ENCODE measurements at regions not wholly inside any gene's neighbourhood (a gene's known extent, or its start where the extent isn't known, plus 50 kb on each side); places are given as distances from the start of the nearest gene placed in this dataset.

DNA sequence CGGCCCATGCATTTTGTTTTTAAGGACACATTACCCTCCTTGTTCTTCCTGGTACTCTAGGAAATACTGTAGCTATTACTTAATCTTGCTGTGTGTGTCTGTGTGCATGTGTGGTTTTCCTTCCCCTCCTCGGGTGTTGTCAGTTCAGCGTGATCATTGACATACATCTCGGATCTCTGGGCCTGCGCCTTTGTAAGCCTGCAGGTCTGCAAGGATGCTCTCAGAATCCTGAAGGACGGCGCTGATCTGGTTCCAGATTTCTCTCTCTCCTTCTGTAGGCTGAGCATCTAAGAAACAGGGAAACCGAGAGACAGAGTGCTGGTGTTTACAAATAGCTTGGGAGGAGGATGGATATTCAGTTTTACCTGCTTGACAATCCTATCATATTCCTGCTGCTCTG is 100.2 kb downstream of the CYRIA start:
- DNase-seq (ENCODE audit: low read depth, low spot score), result no peak

DNA sequence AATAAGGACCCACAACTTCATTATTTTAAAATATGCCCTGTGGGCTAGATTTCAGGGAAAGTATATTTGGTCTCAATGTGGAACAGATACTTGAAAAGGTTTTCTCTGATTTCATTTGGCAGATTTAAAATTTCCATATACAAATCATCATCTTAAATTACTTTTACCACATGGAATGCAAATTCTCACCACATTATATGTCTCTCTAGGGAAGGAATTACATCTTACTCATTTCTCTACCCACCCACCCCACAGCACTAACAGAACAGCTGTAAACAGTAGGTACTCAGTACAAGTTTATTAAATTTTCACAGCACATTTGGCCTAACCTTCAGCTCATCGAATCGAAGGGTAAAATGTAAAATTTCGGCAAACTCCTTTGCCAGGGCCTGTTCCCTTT is 104.0 kb downstream of the CYRIA start:
- no peak for DNase-seq (ENCODE audit: low read depth, low spot score)

DNA sequence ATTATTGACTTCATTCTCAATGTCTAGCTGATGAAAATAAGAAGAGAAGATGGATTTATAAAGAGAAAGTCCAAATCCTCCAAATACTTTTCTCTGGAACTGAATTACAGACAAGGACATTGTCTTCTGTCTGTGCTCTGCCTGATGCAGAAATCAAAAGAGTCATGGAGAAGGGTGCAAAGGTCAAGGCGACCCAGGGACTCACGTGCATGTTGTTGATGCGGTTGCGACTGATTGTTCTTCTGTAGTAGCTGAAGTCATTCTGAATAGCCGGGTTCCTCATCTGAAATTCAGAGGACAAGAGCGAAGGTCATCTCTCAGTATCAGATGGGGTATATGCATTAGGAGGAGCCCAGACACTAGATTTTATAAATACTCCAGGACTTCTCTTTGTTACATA is 104.4 kb downstream of the CYRIA start:
- DNase-seq (ENCODE audit: low read depth, low spot score), result no peak

DNA sequence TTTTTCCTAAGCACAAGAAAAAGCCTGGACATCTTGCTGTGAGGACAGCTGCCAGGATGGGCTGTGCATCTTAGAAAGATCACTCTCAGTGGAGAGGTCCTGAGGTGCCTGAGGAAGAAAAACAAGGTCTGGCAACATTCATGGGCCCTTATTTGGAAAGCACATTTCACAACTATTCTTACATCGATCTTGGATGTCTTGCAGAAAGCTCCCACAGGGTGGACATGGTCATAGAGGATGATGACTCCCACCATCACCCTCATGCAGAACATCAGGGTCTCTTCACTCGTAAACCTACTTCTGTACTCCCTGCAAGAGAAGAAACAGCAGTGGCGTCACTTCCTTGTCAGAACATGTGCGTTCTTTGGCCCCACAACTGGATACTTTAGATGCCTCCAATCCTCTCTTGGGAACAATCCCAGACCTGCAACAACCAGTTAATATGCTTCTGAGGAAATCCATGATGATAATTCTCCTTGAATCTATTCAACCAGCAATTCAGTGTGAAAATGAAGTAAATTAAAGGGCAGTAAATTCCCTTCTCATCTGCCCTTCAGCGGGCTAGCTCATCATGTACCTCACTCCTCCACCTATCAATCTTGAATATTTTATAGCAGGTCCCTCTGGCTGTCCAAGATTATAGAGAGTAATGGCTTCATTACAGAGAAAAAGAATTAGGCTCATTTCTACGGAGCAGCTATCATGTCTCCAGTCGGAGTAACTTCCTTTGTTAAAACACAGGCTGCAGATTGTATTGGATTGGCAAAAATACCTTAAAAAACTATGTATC is 106.2 kb downstream of the CYRIA start:
- DNase-seq (ENCODE audit: low read depth, low spot score), result no peak

DNA sequence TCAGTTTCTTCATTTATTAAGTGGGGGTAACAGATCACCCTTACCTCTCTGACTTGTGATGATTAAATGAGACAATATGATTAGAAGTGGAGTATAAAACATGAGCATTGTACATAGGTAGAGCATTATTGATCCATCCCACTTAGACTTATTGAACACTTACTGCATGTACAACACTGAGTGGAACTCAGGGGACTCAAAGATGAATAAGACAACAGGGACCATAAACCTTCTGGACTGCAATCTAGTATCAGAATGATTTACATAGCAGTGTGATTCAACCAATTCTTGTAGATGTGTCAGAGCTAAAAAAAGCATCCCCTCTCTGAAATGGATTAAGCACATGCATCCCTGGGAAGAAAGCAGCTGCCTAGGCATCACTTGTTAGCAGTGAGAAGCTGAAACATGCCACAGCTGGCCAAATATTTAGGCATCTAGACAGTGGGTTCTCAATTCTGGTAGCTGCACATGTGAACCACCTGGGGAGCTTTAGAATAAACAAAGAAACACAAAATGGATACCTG is 111.5 kb downstream of the CYRIA start:
- DNase-seq (ENCODE audit: low read depth, low spot score), result no peak

DNA sequence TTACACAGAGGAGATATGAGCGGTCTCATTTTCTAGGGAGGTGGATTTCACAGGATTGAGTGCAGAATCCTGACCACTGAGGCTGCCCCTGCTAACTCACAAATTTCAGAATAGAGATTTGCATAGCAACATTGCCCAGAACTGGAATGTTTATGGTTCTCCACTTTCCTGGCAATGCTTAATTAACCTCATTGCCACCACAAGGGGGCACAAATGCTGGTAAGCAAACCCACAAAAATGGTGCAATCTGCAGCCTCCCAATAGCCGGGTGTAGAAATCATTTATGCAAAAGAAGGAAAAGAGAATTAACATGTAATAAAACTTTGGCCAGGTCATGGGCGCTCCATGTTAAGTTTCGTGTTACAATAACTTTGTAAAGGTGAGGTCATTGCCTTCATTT is 112.4 kb downstream of the CYRIA start:
- DNase-seq (ENCODE audit: low read depth, low spot score), result peak; percentile 14

DNA sequence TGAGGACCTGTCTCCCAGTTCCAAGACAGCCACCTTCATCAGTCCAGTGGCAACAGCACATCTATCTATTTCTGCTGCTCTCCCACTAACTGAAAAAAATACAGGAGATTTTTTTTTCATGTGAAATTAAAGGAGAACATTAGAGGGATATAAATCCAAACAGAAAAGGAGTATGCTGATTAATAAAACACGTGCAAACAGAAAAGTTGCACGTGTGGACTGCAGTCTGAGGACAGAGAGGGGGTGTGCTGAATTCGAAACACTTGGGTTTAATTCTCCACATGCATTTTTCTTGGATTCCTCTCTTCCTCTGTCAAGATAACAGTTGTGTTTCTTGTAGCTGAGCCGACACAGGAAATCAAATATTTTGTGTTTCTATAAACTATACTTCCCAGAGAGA is 113.4 kb downstream of the CYRIA start:
- DNase-seq (ENCODE audit: low read depth, low spot score), result no peak

DNA sequence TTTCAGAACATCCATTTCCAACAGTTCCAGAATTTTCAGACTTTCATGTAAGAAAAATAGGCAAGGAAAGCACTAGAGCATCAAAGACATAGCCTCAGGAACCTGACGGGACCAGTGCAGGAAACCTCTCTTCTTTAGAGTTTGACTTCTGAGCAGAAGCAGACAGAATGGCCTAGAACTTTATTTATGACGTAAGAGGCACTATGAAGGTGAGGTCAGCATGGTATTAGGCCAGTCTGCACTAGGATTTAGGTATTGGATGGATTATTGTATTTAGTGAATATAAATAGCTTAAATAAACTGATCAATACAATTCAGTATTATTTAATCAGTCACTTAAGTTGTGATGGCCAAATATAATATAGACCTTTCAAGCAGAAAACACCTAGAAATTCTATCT is 117.6 kb downstream of the CYRIA start:
- no peak for DNase-seq (ENCODE audit: low read depth, low spot score)

DNA sequence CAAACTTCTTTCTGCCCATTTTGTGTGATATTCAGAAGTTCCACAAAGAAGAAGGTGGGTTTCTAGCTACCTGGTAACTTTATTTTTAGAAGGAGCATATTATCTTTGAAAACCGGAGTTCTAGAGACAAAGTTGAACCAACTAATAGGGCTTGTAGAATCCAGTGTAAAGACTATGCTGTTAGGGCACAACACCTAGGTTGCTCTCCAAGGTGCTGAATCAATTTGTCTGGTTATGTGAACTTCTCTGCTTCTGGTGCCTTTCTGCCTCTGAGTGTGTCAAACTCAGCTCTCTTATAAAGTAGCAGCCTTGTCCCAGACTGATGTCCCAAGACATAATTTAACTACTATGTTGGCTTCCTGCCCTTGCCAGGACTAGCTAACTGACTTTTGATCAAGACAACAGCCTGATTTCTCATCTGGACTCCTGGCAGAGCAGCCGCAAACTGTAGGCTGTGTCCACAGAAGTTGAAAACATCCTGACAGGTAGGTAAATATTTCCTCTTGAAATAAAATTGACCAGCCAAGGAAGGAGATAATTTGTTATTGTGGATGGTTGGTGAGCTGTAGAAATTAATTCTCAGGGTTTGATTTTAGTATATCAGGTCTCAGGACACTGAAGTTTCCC is 119.4 kb downstream of the CYRIA start:
- peak; percentile 47 for DNase-seq (ENCODE audit: low read depth, low spot score)

DNA sequence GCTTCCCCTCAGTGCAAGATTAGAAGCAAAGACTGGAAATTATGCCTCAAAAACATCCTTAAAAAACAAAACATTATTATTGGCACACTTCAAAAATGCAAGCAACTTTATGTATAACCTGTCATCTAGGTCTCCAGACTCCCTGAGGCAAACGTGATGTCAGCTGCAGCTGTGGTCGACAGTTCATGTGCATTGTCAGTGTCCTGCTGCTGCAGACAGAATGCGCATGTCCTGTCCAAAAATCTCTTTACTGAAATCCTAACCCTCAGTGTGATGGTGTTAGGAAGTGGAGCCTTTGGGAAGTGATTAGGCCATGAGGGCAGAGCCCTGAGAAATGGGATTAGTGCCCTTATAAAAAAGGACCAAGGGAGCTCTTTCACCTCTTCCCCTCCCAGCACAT is 126.9 kb downstream of the CYRIA start:
- DNase-seq (ENCODE audit: low read depth, low spot score), result no peak

DNA sequence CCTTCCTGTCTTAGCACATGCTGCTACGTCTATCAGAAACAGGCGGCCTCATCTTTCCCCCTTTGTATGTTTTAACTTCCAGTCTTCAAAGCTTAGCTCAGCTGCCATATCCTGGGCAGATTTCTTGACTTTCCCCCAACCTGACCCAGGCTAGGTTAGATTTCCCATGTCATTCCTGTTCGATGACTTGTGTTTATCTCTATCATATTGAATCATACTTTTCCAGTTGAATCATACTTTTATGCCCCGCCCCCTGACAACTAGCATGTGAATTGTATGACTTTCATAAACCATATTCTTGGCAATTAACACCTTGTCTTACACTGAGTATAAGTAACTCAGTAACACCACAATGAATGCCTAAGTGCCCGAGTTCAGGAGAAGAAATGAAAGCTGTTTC is 128.3 kb downstream of the CYRIA start:
- no peak for DNase-seq (ENCODE audit: low read depth, low spot score)

DNA sequence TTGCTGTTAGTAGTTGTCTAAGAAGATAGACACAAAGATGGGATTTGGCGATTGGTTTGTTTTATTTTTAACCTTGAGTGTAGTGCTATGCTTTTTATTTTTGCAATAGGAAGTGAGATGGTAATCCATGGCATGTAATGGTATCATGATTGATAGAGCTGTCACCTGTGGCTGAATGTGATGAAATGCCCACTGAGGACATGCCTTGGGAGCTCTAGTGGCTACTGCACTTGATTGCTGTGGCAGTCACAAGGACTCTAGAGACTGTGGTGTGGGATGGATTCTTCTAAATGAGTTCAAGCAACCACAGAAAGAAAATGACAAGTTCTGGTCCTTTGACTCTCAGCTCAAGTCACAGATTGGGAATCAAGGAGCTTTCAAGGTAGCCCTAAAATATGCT is 139.4 kb downstream of the CYRIA start:
- DNase-seq (ENCODE audit: low read depth, low spot score), result no peak

DNA sequence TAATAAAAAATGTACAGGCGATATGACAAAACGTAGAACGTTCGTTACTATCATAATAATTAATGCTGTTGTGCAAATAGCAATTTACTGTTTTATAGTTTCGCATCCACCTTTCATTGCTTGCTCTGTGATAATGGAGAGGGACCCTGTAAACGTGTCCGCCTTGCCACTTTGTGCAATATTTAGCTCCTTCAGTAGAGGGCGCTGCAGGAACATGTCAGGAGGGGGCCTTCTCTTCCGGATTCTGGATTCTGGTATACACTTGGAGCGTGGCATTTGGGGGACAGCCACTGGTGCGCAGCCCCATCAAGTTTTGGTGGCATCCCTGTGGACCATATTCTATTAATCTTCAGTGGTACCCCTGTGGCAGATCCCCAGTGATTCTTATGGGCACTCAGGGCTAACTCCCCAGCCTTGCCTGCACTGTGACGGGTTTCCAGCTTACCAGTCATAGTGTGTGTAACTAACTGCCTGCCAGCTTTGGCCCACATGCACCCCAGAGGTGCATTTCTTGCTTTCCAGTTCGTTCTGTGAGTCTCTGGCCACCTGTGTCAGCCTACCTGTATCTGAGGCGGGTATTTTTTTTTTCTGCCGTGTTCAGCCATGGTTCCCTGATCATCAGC is 140.3 kb downstream of the CYRIA start:
- DNase-seq (ENCODE audit: low read depth, low spot score), result peak; percentile 65

DNA sequence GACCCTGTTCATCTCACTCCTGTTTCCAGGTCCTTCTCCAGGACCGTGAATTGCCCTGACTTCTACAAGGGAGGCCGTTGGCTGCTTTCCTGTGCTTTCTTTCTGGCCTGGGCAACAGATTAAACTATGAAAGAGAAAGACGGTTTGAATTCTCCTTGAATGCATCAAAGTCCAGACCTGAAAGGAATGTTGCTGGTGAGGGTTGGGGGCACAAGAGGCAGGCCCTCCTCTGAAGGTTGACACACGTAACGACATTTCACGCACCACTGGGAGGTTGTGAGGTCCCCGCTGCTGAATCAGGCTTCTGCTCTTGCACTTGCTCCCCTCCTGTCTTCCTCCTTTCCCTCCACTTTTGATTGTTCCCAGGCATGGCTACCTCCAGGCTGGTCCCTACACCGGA is 141.9 kb downstream of the CYRIA start:
- DNase-seq (ENCODE audit: low read depth, low spot score), result peak; percentile 14

DNA sequence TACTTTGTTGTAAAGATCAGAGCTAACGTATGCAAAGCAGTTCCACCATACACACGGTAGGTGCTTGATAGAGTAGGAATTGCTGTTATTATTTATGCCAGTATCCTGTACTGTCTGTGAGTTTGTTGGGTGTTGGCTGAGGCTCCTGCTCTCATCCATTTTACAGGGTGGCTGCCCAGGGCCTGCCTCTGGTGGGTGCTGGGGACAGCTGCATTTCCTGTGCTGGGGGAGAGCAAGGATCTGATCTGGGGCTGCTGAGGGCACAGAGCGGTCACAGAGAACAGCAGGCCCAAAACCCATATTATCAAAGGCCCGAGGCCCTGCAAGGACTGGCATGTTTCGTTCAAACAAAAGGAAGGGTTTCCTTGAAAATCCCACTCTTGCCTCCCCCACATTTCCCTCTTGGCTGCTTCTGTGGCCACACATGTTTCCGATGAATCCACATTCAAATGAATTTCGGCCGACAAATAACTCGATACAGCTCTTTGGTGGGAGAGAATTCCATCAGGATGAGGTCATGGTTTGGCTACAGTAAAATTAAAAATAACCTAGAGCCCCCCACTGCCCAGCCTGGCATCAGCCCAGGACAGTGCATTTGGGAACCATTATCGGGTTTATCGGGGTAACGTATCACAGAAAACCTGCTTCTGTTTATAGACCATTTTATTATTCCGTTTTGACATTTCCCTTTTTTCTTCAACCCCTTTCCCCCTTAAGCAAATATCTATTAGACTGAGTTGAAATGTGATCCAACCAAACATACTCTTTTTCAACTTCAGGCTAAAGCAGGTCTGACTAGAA is 143.4 kb downstream of the CYRIA start:
- no peak for DNase-seq (ENCODE audit: low read depth, low spot score)

DNA sequence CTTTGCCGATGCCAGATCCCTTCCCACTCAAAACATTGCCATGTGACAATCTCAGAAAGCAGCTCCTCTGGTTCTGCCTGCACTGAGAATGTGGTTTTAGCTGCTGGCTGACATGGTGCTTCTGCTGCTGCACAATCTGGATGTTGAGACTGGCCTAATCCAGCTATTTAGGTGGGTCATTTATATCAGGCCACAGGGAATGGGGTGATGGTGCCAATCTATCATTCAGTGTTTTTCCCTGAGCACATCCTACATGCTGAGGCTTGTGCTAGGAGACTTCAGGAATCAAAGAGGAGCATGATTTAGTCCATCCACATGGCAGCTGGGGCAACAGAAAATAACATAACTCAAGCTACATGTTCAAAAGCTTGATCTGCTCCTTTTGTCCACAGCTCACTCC is 144.7 kb downstream of the CYRIA start:
- DNase-seq (ENCODE audit: low read depth, low spot score), result no peak

DNA sequence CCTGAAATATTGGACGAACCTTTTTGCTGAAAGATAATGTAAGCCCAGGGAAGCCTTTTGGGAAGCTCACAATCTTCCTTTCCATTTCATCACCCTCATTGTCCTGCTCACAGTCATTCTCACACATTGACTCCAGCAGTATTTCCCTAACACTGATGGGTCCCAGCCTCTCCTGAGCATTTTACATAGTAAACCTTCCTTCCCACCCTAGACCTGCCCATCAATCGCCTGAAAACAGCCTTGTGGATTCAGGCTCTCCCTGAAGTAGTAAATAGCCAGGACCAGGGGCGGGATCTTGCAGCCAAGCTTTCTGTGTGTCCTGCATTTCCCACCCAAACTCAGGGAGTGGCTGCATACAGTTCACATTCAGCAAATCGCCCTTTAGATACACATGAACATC is 149.9 kb downstream of the CYRIA start:
- DNase-seq (ENCODE audit: low read depth, low spot score), result no peak

DNA sequence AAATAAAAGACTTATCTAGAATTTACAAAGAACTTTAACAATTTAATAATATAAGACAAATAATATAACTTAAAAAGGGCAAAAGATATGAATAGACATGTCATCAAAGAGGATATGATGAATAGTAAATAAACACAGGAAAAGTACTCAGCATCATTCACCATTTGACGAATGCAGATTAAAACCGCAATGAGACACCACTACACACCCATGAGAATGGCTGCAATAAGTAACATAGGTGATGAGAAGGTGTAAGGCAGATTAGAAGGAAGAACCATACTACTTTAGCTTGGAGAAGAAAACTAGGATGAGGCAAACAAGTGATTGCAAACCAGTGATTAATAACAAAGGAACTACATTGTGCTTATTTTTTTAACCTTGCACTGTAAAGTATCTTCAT is 152.0 kb downstream of the CYRIA start:
- DNase-seq (ENCODE audit: low read depth, low spot score), result no peak

DNA sequence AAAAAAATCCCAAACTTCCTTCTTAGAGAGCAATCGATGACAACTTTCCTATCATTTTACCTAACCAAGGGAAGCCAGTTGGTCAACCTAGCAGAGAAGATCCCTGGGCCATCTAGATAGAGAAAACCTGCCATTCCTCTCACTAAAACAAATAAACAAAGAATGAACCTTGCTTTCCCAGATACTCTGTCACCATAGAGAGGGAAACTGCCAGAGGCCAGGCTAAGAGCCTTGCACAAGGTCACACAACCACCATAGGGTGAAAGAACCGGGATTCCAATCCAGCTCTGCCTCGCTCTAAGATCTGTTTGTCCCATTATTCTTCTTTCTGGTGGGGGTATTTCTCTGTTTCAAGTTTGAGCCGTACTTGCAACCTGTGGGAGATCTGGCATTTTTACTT is 154.6 kb downstream of the CYRIA start:
- peak; percentile 14 for DNase-seq (ENCODE audit: low read depth, low spot score)

DNA sequence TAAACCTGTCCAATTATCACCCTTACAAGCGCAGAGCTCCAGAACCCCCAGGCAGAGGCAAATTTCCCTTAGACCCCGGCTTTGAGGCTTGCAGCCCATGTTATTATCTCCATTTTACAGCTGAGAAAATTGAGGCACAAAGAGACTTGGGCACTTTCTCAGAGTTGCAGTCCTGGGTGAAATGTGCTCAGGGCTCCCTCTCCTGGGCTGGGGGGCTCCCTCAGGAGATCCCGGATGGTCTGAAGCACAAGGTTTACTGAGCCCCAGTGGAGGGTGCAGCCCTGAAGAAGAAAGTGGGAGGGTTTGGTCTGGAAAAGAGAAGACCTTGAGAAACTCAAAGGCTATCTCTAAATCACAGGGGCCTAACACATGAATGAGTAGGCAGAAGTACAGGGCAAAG is 156.6 kb downstream of the CYRIA start:
- DNase-seq (ENCODE audit: low read depth, low spot score), result no peak

DNA sequence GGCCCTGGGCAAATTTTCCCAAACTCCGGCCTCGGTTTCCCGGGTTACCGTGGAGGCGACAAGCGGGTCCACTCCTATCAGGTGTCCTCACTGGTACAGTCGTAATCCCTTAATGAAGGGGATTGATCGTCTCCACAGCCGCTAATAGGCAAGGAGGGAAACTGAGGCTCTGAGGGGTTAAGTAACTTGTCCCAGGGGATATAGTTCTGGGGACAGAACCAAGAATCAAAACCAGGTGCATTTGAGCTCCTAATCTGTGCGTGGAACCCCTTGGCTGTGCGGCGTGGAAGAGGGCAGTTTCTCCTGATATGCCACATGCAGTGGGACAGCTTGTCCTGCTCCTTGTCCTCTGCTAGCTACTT is 157.2 kb downstream of the CYRIA start:
- no peak for DNase-seq (ENCODE audit: low read depth, low spot score)

All from ELF-1 (cell line).